HG02623 (cell line): ENCODE measurements at regions not wholly inside any gene's neighbourhood (a gene's known extent, or its start where the extent isn't known, plus 50 kb on each side); places are given as distances from the start of the nearest gene placed in this dataset.
A peak's percentile ranks its signal among the peaks of the same experiment; 100 is the strongest.

ENCODE experiments used
- ATAC-seq: cut with Tn5 transposase; IDR thresholded peaks from one replicate; pipeline ENCODE4 v1.9.1; 2021; ENCODE audit warnings: moderate library complexity; ENCODE audit not compliant: unreplicated experiment

- no peak for ATAC-seq
These were observed 57.9 kb downstream of the NPY start for GRCh38 chr7:24341691-24342413.

GRCh38 chr7:24343614-24344013, 59.6 kb downstream of the NPY start:
- no peak for ATAC-seq

- no peak for ATAC-seq
These were observed 62.1 kb downstream of the NPY start for GRCh38 chr7:24346129-24346528.

GRCh38 chr7:24346716-24347115, 62.7 kb downstream of the NPY start:
- no peak for ATAC-seq

- ATAC-seq = no peak
These were observed 65.3 kb downstream of the NPY start for GRCh38 chr7:24349339-24349738.

- no peak for ATAC-seq
These were observed 70.5 kb downstream of the NPY start for GRCh38 chr7:24354456-24354855.

GRCh38 chr7:24356718-24357386, 72.9 kb downstream of the NPY start:
- no peak for ATAC-seq

GRCh38 chr7:24361001-24361400, 77.0 kb downstream of the NPY start:
- ATAC-seq = no peak

GRCh38 chr7:24365606-24366005, 81.6 kb downstream of the NPY start:
- ATAC-seq = no peak

GRCh38 chr7:24366876-24367275, 82.9 kb downstream of the NPY start:
- no peak for ATAC-seq

GRCh38 chr7:24368161-24368560, 84.2 kb downstream of the NPY start:
- no peak for ATAC-seq

GRCh38 chr7:24370541-24370940, 86.6 kb downstream of the NPY start:
- ATAC-seq = no peak

- no peak for ATAC-seq
These were observed 89.3 kb downstream of the NPY start for GRCh38 chr7:24372961-24373955.

- no peak for ATAC-seq
These were observed 95.1 kb downstream of the NPY start for GRCh38 chr7:24378871-24379616.

- ATAC-seq = peak; percentile 75
These were observed 98.0 kb downstream of the NPY start for GRCh38 chr7:24381894-24382505.

- ATAC-seq = no peak
These were observed 99.1 kb downstream of the NPY start for GRCh38 chr7:24383055-24383454.

- no peak for ATAC-seq
These were observed 100.5 kb downstream of the NPY start for GRCh38 chr7:24384362-24385030.

- ATAC-seq = no peak
These were observed 104.2 kb downstream of the NPY start for GRCh38 chr7:24388212-24388611.

- no peak for ATAC-seq
These were observed 106.6 kb downstream of the NPY start for GRCh38 chr7:24390376-24391157.
